Brain microvascular endothelial cell (primary cell): ENCODE measurements at regions not wholly inside any gene's neighbourhood (a gene's known extent, or its start where the extent isn't known, plus 50 kb on each side); places are given as distances from the start of the nearest gene placed in this dataset.

Source experiments
- DNase-seq: peaks from one replicate; pipeline ENCODE4 v3.0.0-alpha.2; 2020
- H3K27ac ChIP-seq: fragments of 250-450 bp; sonication (Bioruptor Pico); 2 replicates; pipeline ENCODE4 v1.5.1; 2020; ENCODE audit warnings: mild to moderate bottlenecking, moderate library complexity
- H3K27me3 ChIP-seq: fragments of 250-450 bp; sonication (Bioruptor Pico); replicated peaks from 2 replicates; pipeline ENCODE4 v1.5.1; 2020; ENCODE audit warnings: mild to moderate bottlenecking
- H3K36me3 ChIP-seq: fragments of 250-450 bp; sonication (Bioruptor Pico); replicated peaks from 2 replicates; pipeline ENCODE4 v1.5.1; 2020; ENCODE audit warnings: mild to moderate bottlenecking
- H3K4me3 ChIP-seq: 2 replicates; pipeline ENCODE4 v1.5.1; 2011; ENCODE audit warnings: low read depth, mild to moderate bottlenecking, control low read depth, low read length, moderate library complexity
- in situ Hi-C: cut with HindIII; loops from 2 replicates; pipeline ENCODE4 v1.10.0; 2017; ENCODE audit warnings: low sequenced_read_pairs, low pct_ligation_motif_present
- TF ChIP-seq, protein P1 (sequence below): IDR thresholded peaks from 2 replicates; pipeline ENCODE4 v1.5.1; 2011; ENCODE audit warnings: low read depth, mild to moderate bottlenecking, moderate library complexity, low read length, control low read depth, inconsistent platforms; ENCODE audit errors: missing control alignments

DNA sequence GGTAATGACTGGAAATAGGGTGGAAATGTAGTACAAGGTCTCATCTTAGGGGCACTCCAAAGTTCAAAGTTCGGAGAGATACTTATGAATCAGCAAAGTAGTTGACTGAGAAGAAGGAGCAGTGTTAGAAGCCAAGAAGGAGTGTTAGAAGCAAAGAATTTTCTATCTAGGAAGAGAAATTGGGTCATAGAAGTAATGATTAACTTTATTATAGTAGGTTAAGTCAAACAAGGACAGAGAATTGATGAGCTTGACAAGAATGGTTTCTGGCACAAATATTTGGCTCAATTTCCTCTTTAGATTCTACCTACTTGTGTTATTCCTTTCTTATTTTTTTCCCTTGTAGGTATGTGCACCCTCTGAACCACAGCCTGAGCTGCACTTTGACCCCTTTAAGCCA is 810.5 kb upstream of the LRFN5 start:
- no peak overlapping the region for H3K27ac ChIP-seq
- in situ Hi-C loops = no loop called here
- no peak for DNase-seq
- TF ChIP-seq, protein P1, sequence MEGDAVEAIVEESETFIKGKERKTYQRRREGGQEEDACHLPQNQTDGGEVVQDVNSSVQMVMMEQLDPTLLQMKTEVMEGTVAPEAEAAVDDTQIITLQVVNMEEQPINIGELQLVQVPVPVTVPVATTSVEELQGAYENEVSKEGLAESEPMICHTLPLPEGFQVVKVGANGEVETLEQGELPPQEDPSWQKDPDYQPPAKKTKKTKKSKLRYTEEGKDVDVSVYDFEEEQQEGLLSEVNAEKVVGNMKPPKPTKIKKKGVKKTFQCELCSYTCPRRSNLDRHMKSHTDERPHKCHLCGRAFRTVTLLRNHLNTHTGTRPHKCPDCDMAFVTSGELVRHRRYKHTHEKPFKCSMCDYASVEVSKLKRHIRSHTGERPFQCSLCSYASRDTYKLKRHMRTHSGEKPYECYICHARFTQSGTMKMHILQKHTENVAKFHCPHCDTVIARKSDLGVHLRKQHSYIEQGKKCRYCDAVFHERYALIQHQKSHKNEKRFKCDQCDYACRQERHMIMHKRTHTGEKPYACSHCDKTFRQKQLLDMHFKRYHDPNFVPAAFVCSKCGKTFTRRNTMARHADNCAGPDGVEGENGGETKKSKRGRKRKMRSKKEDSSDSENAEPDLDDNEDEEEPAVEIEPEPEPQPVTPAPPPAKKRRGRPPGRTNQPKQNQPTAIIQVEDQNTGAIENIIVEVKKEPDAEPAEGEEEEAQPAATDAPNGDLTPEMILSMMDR = no peak
- no peak overlapping the region for H3K4me3 ChIP-seq
- H3K36me3 ChIP-seq = no peaks in the 10 kb centered on the region
- H3K27me3 ChIP-seq = no peaks in the 10 kb centered on the region

DNA sequence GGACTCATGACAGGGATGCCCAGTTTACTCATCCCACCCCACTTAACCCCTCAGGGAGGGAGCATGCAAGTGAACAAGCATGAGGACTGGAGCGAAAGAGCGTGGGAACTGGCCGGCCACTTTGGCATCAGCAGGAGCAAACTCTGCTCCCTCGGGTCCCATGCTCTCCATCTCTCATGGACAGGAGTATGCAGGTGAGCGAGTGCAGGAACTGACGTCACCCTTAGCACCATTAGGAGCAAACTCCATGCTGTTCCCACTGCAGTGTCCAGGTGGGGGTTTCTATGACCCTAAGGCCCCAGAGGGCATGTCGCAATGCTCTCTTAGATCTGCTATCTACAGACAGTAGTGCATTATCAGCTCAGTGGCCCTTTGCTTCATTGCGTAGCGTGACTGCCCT is 821.8 kb upstream of the LRFN5 start:
- no peak for DNase-seq
- Histone ChIP-seq H3K27ac (no peak overlapping the region), H3K36me3 (no peaks in the 10 kb centered on the region), H3K27me3 (no peaks in the 10 kb centered on the region), H3K4me3 (no peak overlapping the region)
- in situ Hi-C loops = no loop called here
- TF ChIP-seq, protein P1 = no peak

DNA sequence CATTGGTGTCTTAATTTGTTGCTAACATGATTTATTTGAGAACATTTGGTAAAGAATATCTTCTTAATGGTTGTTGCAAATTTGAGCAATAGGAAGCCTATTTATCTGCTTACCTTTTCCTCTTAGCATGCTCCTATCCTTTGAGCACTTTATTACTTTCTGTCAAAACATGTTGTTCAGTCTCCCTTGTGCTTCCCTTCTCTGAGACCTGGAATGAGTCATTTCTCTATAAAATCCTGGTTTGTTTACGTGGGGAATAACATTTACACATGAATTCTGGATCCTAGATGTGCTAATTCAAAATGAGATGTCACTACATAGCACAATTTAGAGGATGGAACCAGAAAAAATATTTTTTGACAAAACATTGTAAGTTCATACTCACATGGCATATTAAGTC is 844.0 kb upstream of the LRFN5 start:
- no peak overlapping the region for H3K4me3 ChIP-seq
- H3K27me3 ChIP-seq = no peaks in the 10 kb centered on the region
- no peaks in the 10 kb centered on the region for H3K36me3 ChIP-seq
- TF ChIP-seq, protein P1 = no peak
- DNase-seq = no peak
- in situ Hi-C loops = no loop called here
- no peak overlapping the region for H3K27ac ChIP-seq

GRCh38 chr14:40762177-40762576 is 844.5 kb upstream of the LRFN5 start:
- Histone ChIP-seq H3K27me3 (no peaks in the 10 kb centered on the region), H3K27ac (no peak overlapping the region), H3K4me3 (no peak overlapping the region), H3K36me3 (no peaks in the 10 kb centered on the region)
- DNase-seq = no peak
- in situ Hi-C loops = no loop called here
- TF ChIP-seq, protein P1 = no peak

- TF ChIP-seq, protein P1 = no peak
- no peaks in the 10 kb centered on the region for H3K36me3 ChIP-seq
- in situ Hi-C loops = no loop called here
These were observed 846.0 kb upstream of the LRFN5 start for GRCh38 chr14:40760704-40761103.

GRCh38 chr14:40758076-40758475 is 848.6 kb upstream of the LRFN5 start:
- Histone ChIP-seq H3K27ac (no peak overlapping the region), H3K27me3 (no peaks in the 10 kb centered on the region), H3K36me3 (no peaks in the 10 kb centered on the region), H3K4me3 (no peak overlapping the region)
- TF ChIP-seq, protein P1 = no peak
- in situ Hi-C loops = no loop called here
- DNase-seq = no peak

More at GRCh38 chr14:40760704-40761103, 846.0 kb upstream of the LRFN5 start:
- Histone ChIP-seq H3K27ac (no peak overlapping the region), H3K27me3 (no peaks in the 10 kb centered on the region), H3K4me3 (no peak overlapping the region)
- no peak for DNase-seq
